ENCODE measurements at regions not wholly inside any gene's neighbourhood (a gene's known extent, or its start where the extent isn't known, plus 50 kb on each side); places are given as distances from the start of the nearest gene placed in this dataset.
"Not testable (repeated sequence)": the region's sequence is repeated elsewhere in the genome, so short reads cannot be mapped to it uniquely, and the experiment has no call there.

DNA sequence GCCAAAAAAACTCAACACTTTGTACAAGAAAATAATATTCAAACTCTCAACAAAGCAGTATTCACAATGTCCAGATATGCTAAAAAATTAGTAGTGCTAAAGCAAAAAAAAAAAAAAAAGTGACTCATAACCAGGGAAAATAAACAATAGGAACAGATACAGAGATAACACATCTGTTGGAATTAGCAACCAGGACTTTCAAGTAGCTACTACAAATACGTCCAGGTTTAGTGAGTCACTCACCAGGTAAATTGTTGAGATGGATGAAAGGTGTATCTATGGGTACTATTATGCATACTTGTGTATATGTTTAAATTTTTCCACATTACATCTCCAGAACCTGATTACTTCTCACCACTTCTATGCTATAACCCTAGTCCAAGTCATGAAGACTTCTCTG is 144.8 kb upstream of the SLC35F3 start:
- DNase-seq (ENCODE audit: unreplicated experiment): peak; percentile 42
- no peaks in the 10 kb centered on the region for H3K36me3 Mint-ChIP-seq (ENCODE audit: insufficient read depth, unreplicated experiment)
- intact Hi-C loops (cut with micrococcal nuclease): no loop called here
- no peaks in the 10 kb centered on the region for H3K4me1 Mint-ChIP-seq (ENCODE audit: insufficient read depth, unreplicated experiment)
- ChIA-PET CTCF (interaction anchor here (0.6 kb wide), 4 partner anchors 28 to 302 kb away, joined by 3 to 5 read pairs (median 4); no protein-coding TSS in a partner anchor), POLR2A (interaction anchor here (0.6 to 1.1 kb wide), 3 partner anchors 12 to 302 kb away, joined by 3 to 4 read pairs (median 3); no protein-coding TSS in a partner anchor)
- H3K27me3 Mint-ChIP-seq (ENCODE audit: insufficient read depth, unreplicated experiment): peaks cover 73% of the 10 kb centered on the region
- no peak overlapping the region for H3K4me3 Mint-ChIP-seq (ENCODE audit: unreplicated experiment)
- TF ChIP-seq, protein P1, sequence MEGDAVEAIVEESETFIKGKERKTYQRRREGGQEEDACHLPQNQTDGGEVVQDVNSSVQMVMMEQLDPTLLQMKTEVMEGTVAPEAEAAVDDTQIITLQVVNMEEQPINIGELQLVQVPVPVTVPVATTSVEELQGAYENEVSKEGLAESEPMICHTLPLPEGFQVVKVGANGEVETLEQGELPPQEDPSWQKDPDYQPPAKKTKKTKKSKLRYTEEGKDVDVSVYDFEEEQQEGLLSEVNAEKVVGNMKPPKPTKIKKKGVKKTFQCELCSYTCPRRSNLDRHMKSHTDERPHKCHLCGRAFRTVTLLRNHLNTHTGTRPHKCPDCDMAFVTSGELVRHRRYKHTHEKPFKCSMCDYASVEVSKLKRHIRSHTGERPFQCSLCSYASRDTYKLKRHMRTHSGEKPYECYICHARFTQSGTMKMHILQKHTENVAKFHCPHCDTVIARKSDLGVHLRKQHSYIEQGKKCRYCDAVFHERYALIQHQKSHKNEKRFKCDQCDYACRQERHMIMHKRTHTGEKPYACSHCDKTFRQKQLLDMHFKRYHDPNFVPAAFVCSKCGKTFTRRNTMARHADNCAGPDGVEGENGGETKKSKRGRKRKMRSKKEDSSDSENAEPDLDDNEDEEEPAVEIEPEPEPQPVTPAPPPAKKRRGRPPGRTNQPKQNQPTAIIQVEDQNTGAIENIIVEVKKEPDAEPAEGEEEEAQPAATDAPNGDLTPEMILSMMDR (IDR thresholded peaks at IDR 0.05; ENCODE audit: unreplicated experiment): no peak
- no TSS peak for BruUV-seq (replicated peaks)
- no peaks in the 10 kb centered on the region for H3K9me3 Mint-ChIP-seq (ENCODE audit: unreplicated experiment)
- no peak overlapping the region for H3K27ac Mint-ChIP-seq (ENCODE audit: low read depth, unreplicated experiment)

DNA sequence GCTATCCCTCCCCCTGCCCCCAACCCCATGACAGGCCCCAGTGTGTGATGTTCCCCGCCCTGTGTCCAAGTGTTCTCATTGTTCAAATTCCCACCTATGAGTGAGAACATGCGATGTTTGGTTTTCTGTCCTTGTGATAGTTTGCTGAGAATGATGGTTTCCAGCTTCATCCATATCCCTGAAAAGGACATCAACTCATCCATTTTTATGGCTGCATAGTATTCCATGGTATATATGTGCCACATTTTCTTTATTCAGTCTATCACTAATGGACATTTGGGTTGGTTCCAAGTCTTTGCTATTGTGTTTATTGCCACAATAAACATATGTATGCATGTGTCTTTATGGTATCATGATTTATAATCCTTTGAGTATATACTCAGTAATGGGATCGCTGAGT is 140.2 kb upstream of the SLC35F3 start:
- DNase-seq (ENCODE audit: unreplicated experiment); H3K27ac Mint-ChIP-seq (ENCODE audit: low read depth, unreplicated experiment); CTCF ChIA-PET; BruUV-seq (replicated peaks); H3K4me1 Mint-ChIP-seq (ENCODE audit: insufficient read depth, unreplicated experiment); H3K36me3 Mint-ChIP-seq (ENCODE audit: insufficient read depth, unreplicated experiment); H3K4me3 Mint-ChIP-seq (ENCODE audit: unreplicated experiment); intact Hi-C loops (cut with micrococcal nuclease); H3K9me3 Mint-ChIP-seq (ENCODE audit: unreplicated experiment); POLR2A ChIA-PET: not testable (repeated sequence)
- peaks cover 46% of the 10 kb centered on the region for H3K27me3 Mint-ChIP-seq (ENCODE audit: insufficient read depth, unreplicated experiment)

DNA sequence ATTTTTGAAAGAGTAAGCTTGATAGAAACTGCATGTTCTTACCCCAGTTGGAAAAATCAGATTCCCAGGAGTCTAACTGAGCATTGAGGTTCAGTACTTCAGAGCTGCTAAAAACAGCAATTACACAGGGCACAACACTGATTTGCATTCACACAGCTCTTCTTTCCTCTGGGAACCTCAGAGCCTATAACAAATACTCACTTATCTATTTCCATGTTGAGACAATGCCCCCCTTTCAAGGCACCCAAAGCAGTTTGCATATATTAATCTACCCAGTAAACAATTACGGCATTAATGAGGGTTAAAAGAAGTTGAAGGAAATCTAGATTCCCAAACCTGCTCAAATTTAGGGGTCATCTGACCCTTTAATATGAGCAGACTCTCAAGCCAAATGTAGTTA is 126.9 kb upstream of the SLC35F3 start:
- TF ChIP-seq, protein P1 (IDR thresholded peaks at IDR 0.05; ENCODE audit: unreplicated experiment): no peak
- Mint-ChIP-seq H3K9me3 (ENCODE audit: unreplicated experiment) (peaks cover 14% of the 10 kb centered on the region), H3K4me3 (ENCODE audit: unreplicated experiment) (no peak overlapping the region), H3K36me3 (ENCODE audit: insufficient read depth, unreplicated experiment) (no peaks in the 10 kb centered on the region), H3K4me1 (ENCODE audit: insufficient read depth, unreplicated experiment) (no peaks in the 10 kb centered on the region), H3K27me3 (ENCODE audit: insufficient read depth, unreplicated experiment) (no peaks in the 10 kb centered on the region), H3K27ac (ENCODE audit: low read depth, unreplicated experiment) (no peak overlapping the region)
- CTCF ChIA-PET: interaction anchor here (0.5 to 2.8 kb wide), 3 partner anchors 9 to 337 kb away, joined by 3 to 18 read pairs (median 3); no protein-coding TSS in a partner anchor
- BruUV-seq (replicated peaks): no TSS peak
- intact Hi-C loops (cut with micrococcal nuclease): no loop called here
- POLR2A ChIA-PET: interaction anchor here (0.5 kb wide), 1 partner anchor 702 kb away, joined by 3 read pairs; the partner anchor contains the start of gene TARBP1
- no peak for DNase-seq (ENCODE audit: unreplicated experiment)

DNA sequence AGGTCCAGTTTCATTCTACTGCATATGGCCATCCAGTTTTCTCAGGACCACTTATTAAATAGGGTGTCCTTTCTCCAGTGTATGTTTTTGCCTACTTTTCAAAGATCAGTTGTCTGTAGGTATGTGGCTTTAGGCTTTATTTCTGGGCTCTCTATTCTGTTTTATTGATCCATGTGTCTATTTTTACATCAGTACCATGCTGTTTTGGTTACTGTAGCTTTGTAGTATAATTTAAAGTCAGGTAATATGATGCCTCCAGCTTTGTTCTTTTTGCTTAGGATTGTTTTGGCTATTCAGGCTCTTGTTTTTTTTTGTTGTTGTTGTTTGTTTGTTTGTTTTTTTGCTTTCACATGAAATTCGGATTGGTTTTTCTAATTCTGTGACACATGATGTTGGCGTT is 124.4 kb upstream of the SLC35F3 start:
- Mint-ChIP-seq H3K27ac (ENCODE audit: low read depth, unreplicated experiment) (no peak overlapping the region), H3K4me1 (ENCODE audit: insufficient read depth, unreplicated experiment) (no peaks in the 10 kb centered on the region), H3K9me3 (ENCODE audit: unreplicated experiment) (peaks cover 14% of the 10 kb centered on the region), H3K36me3 (ENCODE audit: insufficient read depth, unreplicated experiment) (no peaks in the 10 kb centered on the region), H3K27me3 (ENCODE audit: insufficient read depth, unreplicated experiment) (no peaks in the 10 kb centered on the region), H3K4me3 (ENCODE audit: unreplicated experiment) (no peak overlapping the region)
- DNase-seq (ENCODE audit: unreplicated experiment): no peak
- ChIA-PET CTCF (interaction anchor here (0.6 to 2.9 kb wide), 5 partner anchors 12 to 428 kb away, joined by 3 to 16 read pairs (median 5); no protein-coding TSS in a partner anchor), POLR2A (no interaction called here)
- intact Hi-C loops (cut with micrococcal nuclease): no loop called here
- BruUV-seq (replicated peaks): no TSS peak
- TF ChIP-seq, protein P1 (IDR thresholded peaks at IDR 0.05; ENCODE audit: unreplicated experiment): no peak

Measured in MCF 10A (cell line).